GM12892 (cell line): ENCODE measurements at regions not wholly inside any gene's neighbourhood (a gene's known extent, or its start where the extent isn't known, plus 50 kb on each side); places are given as distances from the start of the nearest gene placed in this dataset.

ENCODE experiments used
- POLR2A ChIP-seq: IDR thresholded peaks from 2 replicates; pipeline ENCODE4 v1.6.1; 2011; ENCODE audit warnings: low read depth, low read length, control low read depth
- POLR2AphosphoS5 ChIP-seq: IDR thresholded peaks from 2 replicates; pipeline ENCODE4 v1.6.1; 2011; ENCODE audit warnings: low read depth, low read length, control low read depth
- TAF1 ChIP-seq: IDR thresholded peaks from 2 replicates; pipeline ENCODE4 v1.6.1; 2011; ENCODE audit warnings: low read depth, mild to moderate bottlenecking, control low read depth, low read length, borderline replicate concordance

DNA sequence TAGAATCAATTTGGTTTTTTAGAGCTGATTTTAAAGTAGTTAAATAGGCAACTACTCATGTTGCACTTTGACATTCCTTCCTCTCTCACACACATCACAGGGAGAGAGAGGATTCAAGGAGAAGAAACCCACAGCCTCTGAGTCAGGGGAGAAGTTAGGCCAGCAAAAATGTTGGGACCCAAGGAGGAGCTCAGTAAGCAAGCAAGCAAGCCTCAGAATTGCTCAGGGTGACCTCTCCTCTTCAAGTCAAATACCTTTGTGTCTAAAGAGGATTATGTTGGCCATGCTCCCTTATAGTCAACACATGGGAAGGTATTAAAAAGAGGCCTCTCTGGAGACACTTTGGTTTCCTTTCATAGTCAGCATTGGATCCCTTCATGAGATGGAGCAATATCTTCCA is 80.5 kb upstream of the WARS2 start:
- TF ChIP-seq POLR2A: no peak
- TF ChIP-seq POLR2AphosphoS5: no peak
- TF ChIP-seq TAF1: no peak
